NOMO-1 (cell line): ENCODE measurements at regions not wholly inside any gene's neighbourhood (a gene's known extent, or its start where the extent isn't known, plus 50 kb on each side); places are given as distances from the start of the nearest gene placed in this dataset.

Source experiments
- DNase-seq, 2 experiments: peaks; one replicate each; lab custom pipeline; 2025; ENCODE audit not compliant: unreplicated experiment in 2 of 2; lab: John Stamatoyannopoulos, UW

- no peak for DNase-seq
Observed at GRCh38 chr1:189816558-189816957, 661.1 kb downstream of the BRINP3 start.

DNA sequence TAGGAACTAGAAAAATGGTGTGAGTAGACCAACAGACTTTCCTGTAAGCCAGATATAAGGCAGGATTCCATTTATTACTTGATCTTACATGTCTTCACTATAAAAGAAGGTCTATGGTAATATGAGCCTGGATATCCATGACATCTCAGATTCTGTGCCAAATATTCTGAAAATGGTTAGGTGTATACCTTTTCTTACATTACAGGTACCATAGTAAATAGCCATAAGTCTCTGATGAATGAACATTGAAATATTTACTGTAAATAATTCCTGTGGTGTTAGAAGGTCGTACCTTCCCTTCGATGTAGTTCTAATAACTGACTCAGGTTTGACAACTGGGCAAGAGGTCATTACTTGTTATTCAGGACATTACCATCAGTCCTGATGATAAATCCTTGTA, 657.9 kb downstream of the BRINP3 start:
- DNase-seq, result no peak

- no peak for DNase-seq
Observed at GRCh38 chr1:189821833-189822232, 655.8 kb downstream of the BRINP3 start.

- no peak for DNase-seq
Observed at GRCh38 chr1:189834813-189835212, 642.9 kb downstream of the BRINP3 start.

GRCh38 chr1:189847613-189848012, 630.1 kb downstream of the BRINP3 start:
- no peak for DNase-seq

GRCh38 chr1:189851806-189852367, 625.8 kb downstream of the BRINP3 start:
- no peak for DNase-seq

GRCh38 chr1:189859385-189859977, 618.2 kb downstream of the BRINP3 start:
- no peak for DNase-seq

- DNase-seq, result no peak
Observed at GRCh38 chr1:189866606-189867005, 611.1 kb downstream of the BRINP3 start.

DNA sequence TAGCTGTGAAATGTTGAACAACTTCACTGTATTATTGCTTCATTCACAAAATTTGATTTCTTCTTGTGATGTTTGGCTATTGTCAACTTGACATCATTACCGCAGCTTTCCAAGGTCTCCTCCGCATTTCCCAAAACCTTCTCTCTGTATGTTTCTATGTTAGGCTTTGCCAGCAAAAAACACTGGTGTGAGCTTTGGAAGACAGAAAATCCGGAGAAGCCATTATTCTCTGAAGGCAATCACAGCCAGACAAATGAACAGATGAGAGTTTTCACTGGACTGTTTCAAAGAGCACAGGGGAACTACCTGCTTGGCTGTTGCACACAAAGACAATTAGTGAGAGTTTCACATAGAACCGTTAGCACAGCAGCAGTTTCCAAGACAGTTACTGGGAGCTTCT, 609.6 kb downstream of the BRINP3 start:
- DNase-seq, result no peak

DNA sequence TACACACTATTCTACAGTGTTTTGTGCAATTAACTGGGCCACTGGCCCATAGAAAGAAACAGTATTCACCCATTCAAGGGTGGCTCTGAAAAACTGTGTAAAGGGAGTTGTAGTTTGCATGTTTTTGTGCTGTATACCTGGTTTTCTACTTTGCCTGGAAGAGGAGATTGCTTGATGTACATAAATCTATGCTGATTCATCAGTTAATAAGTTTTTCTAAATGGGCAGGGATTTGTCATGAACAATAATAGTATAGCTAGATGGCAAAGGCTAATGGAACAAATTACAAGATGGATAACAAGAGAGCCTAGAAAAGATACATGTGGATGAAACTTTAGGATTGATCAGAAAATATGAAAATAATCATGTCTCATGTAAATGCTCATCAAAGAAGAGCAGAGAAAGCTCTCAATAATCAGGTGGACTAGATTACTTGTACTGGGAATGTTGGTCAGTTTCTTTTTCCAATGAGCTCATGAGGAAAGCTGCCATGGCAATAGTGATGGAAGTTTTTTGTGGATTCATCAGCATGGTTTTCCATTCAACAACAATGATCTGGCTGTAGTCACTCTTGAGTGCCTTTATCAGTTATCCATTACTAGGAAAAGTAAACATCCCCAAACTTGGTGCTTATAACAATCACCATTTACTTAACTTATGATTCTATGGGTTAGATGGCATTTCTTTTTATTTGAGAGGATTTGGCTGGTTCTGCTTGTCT, 602.8 kb downstream of the BRINP3 start:
- no peak for DNase-seq

DNA sequence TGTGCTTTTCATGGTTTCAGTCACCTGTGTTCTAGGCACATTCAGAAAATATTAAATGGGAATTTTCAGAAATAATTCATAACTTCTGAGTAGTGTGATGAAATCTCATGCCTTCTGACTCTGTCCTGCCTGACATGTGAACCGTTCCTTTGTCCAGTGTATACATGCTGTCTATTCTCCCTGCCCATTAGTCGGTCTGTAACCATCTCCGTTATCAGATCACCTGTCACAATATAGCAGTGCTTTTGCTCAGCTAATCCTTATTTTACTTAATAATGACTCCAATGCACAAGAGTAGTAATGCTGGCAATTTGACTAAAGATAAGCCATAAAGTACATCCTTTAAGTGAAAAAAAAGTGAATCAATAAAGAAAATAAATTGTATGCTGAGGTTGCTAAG, 597.5 kb downstream of the BRINP3 start:
- no peak for DNase-seq

GRCh38 chr1:189899686-189900425, 577.8 kb downstream of the BRINP3 start:
- DNase-seq, result no peak

GRCh38 chr1:189904509-189904908, 573.2 kb downstream of the BRINP3 start:
- DNase-seq, result no peak

- no peak for DNase-seq
Observed at GRCh38 chr1:189908113-189908512, 569.6 kb downstream of the BRINP3 start.

DNA sequence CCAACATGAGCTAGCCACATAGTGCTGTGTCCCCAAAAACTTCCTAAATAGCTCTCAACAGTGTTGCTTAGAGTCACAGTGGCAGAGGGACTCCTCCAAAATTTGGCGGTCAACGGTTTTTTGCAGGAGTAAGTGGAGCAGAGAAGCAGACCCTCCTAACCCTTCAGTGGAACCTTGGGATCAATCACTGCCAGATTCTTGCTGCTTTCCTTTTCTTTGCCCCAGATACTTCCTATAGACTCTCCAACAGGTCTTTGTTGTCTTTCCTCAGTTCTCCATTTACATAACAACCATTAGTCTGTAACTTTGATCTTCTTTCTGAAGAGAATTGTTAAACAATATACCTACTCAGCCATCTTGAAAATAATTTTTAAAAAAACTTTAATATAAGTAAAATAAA, 556.1 kb downstream of the BRINP3 start:
- DNase-seq, result no peak

DNA sequence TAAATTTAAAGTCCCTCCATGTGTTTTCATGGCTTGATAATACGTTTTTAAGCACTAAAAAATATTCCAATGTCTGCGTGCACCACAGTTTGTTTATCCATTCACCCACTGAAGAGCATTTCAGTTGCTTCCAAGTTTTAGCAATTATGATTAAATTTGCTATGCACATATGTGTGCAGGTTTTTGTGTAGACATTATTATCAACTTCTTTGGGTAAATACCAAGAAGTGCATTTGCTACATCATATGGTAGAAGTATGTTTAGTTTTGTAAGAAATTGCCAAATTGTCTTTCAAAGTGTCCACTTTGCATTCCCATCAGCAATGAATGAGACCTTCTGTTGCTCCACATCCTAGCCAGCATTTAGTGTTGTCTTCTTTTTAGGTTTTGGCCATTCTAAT, 550.0 kb downstream of the BRINP3 start:
- DNase-seq, result no peak

GRCh38 chr1:189929501-189930099, 548.1 kb downstream of the BRINP3 start:
- DNase-seq, result no peak

DNA sequence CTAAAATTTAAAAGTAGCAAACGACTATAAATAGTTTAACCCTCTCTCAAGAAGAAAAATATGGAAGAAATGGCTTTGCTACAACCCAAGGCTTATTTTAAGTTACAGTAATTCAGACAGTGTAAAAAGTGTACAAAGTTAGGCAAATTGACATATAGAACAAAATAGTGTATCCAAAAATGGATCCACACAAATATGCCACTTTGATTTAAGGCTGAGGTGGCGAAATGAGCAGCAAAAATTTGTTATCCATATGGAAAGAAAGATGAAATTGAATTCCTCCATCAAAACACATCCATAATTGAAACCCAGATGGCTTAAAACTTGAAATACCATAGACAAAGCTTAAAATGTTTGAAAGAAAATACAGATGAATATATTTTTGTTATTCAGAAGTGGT, 540.8 kb downstream of the BRINP3 start:
- DNase-seq, result no peak

DNA sequence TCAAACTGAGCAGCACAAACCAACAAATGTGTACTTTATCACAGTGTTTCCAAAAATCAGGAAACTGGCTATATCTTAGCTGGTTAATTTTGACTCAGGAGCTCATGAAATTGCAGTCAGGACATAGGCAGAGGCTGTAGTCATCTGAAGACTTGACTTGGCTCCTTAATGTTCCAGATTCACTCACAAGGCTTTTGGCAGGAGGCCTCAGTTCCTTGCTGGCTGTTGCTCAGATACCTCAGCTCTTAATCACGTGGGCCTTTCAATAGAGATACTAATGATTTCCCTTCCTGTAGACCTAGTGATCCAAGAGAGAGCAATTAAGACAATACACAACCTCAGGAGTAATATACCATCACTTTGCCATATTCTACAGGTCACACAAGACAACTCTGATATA, 537.7 kb downstream of the BRINP3 start:
- DNase-seq, result no peak

DNA sequence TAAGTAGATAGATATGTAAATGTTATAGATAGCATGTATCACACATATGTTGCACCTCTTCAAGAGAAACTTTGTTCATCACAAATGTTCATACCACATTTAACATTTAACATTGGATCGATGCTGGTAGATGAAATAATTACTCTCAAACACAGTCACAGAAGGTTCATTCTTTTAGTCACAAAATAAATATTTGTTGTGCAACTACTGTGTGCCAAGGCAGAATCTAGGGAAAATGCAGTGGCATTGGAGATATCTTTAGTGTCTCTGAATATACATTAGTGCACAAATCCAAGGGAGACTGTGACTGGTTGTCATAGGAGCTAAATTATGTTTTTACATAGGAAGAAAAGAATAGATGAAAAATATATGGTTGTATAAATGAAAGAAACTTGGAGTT, 535.7 kb downstream of the BRINP3 start:
- no peak for DNase-seq

DNA sequence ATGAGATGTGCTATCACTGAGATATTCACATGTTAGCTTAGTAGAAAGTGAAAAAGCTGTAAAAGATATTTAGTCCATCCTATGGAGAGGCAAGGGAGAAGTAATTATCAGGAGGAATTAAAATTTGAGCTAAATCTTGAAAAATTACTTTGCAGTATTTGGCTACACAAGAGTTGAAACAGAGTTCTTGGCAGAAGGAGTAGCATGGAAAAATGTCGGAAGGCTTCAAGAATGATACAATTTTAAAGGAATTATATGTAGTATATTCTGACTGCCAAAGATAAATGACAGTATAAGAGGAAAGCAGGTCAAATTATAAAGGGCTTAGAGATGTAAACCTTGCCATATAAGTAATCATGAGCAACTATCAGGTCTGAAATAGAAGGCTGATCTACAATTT, 518.9 kb downstream of the BRINP3 start:
- DNase-seq, result no peak
